Inflammatory macrophage treated with lipopolysaccharide for 4 hours (primary cell): ENCODE measurements at regions not wholly inside any gene's neighbourhood (a gene's known extent, or its start where the extent isn't known, plus 50 kb on each side); places are given as distances from the start of the nearest gene placed in this dataset.
"Not testable (repeated sequence)": the region's sequence is repeated elsewhere in the genome, so short reads cannot be mapped to it uniquely, and the experiment has no call there.

Source experiments
- DNase-seq: peaks from one replicate; pipeline ENCODE4 v3.0.0-alpha.2; 2020

DNA sequence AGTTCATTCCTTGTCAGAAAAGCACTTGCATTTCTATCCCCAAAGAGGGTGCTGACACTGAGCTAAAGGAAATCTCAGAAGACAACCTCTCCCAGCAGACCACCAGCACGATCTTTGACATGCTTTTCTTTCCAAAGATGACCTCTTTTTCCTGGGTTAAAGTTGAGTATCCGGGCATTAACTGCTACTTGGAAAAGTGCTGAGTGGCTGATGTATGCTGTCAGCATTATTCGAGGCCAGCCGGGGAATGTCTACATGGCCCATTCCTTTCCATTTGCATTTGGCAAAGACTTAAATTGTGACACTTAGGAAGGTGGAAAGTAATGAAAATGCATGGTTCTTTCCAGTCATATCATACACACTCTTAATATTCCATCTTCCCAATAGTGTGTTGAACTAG, 90.6 kb upstream of the SKAP2 start:
- no peak for DNase-seq

DNA sequence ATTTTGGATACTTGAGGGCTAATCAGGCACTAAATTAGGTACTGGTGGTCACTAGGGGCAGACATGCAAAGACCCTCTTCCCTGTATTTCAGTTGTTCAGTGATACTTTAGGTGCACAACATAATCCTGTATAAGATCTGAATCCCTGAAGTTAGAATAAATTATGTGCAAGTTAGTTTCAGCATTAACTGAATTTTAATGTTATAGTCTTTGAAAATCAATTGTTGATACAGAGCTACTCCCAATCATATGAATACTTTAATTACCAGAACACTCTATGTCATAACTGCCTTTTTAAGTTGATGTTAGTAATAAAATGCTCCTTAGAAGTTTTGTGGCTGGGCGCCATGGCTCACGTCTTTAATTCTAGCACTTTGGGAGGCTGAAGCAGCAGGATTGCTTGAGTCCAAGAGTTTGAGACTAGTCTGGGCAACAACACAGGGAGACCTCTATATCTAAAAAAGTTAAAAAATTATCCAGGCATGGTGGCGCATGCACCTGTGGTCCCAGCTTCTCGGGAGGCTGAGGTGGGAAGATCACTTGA, 87.1 kb upstream of the SKAP2 start:
- DNase-seq, result no peak

- DNase-seq, result no peak
These were observed 86.5 kb upstream of the SKAP2 start for GRCh38 chr7:26950889-26951288.

- no peak for DNase-seq
These were observed 84.9 kb upstream of the SKAP2 start for GRCh38 chr7:26949319-26949718.

GRCh38 chr7:26948617-26949118, 84.3 kb upstream of the SKAP2 start:
- no peak for DNase-seq

- no peak for DNase-seq
These were observed 80.3 kb upstream of the SKAP2 start for GRCh38 chr7:26944501-26945358.

DNA sequence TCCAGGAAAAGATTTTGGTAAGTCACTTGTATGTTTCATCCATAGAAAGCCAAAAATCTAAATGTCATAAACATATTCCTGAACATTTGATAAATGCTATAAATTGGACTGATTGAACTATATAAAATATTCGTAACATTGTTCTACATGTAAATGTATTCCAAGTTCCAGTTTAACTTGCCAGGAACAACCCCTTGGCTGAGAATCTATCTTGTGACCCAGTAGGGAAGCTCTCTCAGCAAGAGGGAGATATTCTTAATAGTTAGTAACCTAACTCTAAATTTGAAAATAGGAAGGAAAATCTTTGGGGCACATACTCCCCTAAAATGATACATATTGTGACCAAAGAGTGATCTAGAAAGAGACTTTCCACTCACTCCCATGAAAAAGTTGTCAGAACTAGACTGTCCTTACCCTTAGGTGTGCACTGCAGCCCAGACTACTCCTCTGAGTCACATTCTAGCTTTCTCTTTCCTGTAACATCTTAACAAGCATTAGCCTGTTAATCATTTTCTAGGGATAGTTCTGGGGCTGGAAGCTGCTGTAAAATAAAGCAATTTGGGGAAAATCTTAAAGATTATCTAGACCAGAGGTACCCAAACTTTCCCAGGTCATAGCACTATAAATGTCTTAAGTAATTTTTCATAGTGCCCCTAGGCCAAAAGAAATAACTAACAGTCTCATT, 73.7 kb upstream of the SKAP2 start:
- DNase-seq, result no peak

GRCh38 chr7:26937306-26937705, 72.9 kb upstream of the SKAP2 start:
- DNase-seq, result no peak

- not testable (repeated sequence) for DNase-seq
These were observed 68.2 kb upstream of the SKAP2 start for GRCh38 chr7:26932616-26933015.

- no peak for DNase-seq
These were observed 66.5 kb upstream of the SKAP2 start for GRCh38 chr7:26930845-26931244.

GRCh38 chr7:26930201-26930600, 65.8 kb upstream of the SKAP2 start:
- DNase-seq, result no peak

GRCh38 chr7:26928703-26929347, 64.4 kb upstream of the SKAP2 start:
- no peak for DNase-seq

DNA sequence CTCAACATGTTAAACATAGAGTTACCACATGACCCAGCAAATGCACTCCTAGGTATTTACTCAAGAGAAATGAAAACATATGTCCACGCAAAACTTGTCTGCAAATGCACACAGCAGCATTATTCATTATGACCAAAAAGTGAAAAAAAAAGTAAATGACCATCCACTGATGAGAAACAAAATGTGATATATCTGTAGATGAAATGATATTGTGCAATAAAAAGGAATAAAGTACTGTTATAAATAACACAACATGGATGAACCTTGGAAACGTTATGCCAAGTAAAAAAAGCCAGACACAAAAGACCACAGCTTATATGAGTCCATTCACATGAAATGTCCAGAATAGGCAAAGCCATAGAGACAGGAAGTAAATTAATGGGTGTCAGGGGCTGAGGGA, 61.4 kb upstream of the SKAP2 start:
- no peak for DNase-seq

GRCh38 chr7:26924149-26924767, 59.9 kb upstream of the SKAP2 start:
- DNase-seq, result no peak

DNA sequence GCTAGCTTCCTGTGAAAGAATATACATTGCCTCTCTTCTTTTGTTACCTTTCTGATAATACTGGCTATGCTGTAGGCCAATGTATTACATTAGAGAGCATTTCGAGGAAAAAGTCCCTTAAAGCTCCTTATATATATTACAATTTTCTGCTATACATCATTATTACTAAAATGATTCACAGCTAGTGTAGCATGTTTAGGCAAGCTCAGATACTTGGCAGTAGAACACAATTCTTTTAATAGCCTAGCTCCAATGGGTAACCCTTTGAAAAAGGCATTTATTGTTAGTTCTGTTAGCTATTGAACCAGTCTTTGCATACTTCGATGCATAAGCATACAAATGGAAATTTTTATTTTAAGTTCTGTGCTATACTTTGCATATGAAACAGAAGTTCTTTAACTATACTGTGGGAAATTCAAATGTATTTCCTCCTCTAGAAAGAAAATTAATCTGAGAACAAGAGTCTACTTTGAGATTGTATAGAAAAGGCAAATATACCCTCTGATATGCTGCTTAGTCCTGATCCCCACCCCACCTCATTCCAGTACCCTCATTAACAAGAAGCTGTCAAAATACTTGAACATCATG, 55.6 kb upstream of the SKAP2 start:
- DNase-seq, result no peak

- no peak for DNase-seq
These were observed 53.9 kb upstream of the SKAP2 start for GRCh38 chr7:26918241-26918640.

GRCh38 chr7:26916779-26917320, 52.5 kb upstream of the SKAP2 start:
- no peak for DNase-seq

DNA sequence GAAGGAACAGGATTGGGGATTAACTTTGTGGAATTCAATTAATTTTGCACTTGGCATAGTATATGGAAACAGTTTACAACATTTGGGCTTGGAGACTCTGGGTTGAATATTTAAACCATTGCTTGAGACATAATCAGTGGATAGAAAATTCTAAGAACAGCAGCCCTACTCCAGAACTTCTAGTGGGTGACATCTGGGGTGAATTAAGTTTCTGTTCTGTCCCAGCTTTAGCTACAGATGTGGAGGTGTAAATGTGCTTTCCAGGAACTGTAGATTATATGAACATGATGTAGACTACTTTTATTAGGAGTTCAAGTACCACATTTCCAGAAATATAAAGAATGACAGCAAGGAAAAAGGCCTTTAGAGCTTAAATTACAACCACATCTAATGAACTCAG, 51.9 kb upstream of the SKAP2 start:
- no peak for DNase-seq
